GM18867 (cell line): ENCODE measurements at regions not wholly inside any gene's neighbourhood (a gene's known extent, or its start where the extent isn't known, plus 50 kb on each side); places are given as distances from the start of the nearest gene placed in this dataset.
"Not testable (repeated sequence)": the region's sequence is repeated elsewhere in the genome, so short reads cannot be mapped to it uniquely, and the experiment has no call there.

Experiments used
- ATAC-seq: cut with Tn5 transposase; IDR thresholded peaks from one replicate; pipeline ENCODE4 v1.9.1; 2021; ENCODE audit warnings: mild to moderate bottlenecking, moderate library complexity; ENCODE audit not compliant: unreplicated experiment

GRCh38 chr21:35711213-35711612, 349.1 kb downstream of the SETD4 start:
- ATAC-seq, result no peak

DNA sequence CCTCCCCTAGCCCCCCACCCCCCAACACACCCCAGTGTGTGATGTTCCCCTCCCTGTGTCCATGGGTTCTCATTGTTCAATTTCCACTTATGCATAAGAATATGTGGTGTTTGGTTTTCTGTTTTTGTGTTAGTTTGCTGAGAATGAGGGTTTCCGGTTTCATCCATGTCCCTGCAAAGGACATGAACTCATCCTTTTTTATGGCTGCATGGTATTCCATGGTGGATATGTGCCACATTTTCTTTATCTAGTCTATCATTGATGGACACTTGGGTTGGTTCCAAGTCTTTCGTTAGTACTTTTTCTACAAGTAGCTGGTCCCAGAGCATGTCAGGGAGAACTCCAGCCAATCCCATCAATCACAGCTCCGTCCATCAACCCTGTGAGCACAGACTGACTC, 350.3 kb downstream of the SETD4 start:
- not testable (repeated sequence) for ATAC-seq

- ATAC-seq, result no peak
Observed at GRCh38 chr21:35705888-35706287, 354.4 kb downstream of the SETD4 start.

DNA sequence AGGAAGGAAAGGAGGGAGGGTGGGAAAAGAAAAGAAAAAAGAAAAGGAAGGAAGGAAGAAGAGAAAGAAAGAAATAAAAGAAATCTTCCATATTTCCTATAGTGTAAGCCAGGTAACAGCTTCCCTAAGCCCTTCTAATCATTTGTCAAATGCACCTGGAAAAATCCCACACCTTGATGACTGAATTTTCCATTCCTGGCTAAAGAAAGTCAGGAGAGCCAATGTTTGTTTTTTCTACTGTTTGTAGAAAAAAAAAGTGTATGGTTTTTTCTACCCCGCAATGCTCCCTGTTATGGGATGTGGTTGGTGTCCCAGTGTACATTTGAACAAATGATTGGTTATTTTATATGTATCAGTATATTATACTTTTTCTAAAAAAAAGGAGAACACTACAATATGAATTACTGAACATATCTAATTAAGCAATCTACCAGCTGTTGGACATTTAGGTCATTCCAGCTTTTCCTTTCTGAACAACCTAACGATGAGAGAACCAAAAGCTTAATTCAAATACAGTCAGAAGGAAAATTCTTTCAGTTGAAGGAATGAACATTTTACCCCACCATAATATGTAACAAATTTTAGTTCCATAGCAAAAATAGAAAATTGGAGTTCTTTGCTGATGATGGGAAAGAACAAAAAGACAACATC, 355.0 kb downstream of the SETD4 start:
- no peak for ATAC-seq

DNA sequence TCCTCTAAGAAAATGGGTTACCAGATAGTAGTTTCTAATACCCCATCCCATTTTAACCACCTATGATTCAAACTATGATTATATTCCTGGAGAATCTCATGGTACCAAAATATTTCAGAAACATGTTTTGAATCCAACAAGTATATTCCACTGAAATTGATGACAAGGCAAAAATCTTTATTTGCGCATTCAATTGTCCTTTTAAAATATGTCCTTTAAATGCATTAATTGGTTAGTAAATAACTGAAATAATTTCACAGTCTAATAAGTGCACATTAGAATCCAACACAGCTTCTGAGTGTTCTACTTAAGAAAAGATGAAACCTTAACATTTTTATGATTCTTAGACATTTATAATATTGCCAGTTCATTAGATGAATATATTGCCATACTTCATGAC, 356.6 kb downstream of the SETD4 start:
- ATAC-seq, result no peak

DNA sequence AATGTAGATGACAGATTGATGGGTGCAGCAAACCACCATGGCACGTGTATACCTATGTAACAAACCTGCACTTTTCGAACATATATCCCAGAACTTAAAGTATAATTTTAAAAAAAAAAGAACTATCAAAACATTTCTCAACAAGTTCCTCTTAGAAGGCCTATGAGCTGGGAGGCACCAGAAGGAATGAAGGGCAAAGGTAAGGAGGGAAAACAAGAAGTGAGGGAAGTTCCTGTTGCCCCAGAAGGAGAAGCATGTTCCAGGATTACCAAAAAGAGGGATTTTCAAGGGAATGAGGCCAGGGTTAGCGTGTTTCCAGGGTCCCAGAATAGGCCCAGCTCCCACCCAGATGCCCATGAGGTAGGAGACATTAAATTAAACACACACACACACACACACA, 361.0 kb downstream of the SETD4 start:
- ATAC-seq, result no peak

GRCh38 chr21:35697321-35697808, 363.0 kb downstream of the SETD4 start:
- no peak for ATAC-seq

DNA sequence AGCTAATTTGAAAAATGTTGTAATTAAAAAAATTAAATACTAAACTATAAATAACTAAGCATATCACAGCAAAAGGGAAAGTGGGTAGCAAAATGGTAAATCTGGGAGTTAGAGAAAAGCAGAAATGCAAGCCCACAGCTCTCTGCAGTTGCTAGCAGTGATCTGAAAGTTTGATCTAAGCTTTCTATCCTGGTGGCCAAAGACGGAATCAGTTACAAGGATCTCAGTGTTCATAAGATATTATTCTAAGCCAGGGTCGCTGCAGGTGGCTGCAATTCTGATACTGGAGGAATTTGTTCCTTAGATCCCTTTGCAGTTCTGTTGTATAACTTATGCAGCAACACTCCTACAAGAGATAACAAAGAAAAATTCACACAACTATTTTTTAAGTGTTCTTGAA, 363.7 kb downstream of the SETD4 start:
- ATAC-seq, result no peak

- no peak for ATAC-seq
Observed at GRCh38 chr21:35692311-35692710, 368.0 kb downstream of the SETD4 start.

GRCh38 chr21:35690436-35690835, 369.9 kb downstream of the SETD4 start:
- ATAC-seq, result no peak

DNA sequence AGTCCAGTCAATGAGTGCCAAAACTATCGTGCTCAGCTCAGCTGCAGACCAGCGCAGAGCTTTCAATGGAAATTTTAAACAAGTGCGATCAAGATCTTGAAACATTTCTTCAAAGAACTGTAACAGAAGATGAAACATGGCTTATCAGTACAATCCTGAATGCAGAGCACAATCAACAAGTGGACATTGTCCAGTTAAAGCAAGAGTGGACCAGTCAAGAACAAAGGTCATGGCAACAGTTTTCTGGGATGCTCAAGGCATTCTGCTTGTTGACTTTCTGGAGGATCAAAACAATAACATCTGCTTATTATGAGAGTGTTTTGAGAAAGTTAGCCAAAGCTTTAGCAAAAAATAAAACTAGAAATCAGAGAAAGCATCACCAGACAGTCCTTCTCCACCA, 374.2 kb downstream of the SETD4 start:
- no peak for ATAC-seq

GRCh38 chr21:35683664-35684304, 376.5 kb downstream of the SETD4 start:
- ATAC-seq, result no peak

DNA sequence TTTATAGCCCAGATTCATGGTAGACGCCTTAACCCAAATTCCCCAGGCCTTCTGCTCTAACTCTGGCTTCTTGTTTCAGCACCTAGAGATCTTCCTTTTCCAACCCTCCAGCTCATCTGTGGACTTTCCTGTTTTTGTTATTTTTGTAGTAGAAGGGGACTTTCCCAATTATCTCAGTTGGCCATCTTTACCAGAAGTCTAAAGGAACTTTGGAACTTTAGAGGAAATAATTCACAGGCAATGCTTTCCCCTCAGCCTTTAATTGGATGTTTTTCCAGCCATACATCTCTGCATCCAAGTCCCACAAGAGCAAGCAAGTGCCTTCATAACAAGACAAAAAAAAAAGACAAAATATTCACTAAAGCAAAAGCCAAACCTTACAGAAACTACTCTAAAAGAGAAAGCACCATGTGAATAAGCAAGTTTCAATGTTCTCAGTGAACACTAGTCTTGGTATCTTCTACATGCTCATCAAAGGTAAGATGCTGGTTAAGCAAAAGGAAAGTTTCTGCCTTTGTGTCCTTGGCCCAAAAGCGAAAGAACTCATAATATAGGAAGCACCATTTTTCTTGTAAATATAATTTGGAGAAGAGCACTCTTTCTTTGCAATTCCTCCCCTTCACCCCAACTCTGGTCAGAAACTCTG, 377.3 kb downstream of the SETD4 start:
- no peak for ATAC-seq

DNA sequence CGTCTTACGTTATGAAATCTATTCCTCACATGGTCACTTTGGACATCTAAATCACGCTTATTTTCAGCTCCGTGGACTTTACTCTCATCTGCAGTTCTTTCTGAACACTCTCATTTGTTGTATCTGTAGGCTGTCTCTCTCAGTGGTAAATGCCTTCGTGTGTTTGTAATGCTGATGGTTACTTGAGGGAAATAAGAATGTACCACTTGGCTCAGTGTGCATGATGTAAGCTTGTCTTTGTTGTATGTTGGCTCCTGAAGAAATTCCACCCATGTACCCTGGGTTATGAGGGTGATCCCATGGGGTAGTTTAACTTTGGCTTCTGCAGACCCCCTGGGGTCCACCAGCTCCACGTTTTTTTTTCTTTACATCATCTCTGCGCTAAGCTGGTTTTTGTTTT, 378.4 kb downstream of the SETD4 start:
- ATAC-seq, result no peak

DNA sequence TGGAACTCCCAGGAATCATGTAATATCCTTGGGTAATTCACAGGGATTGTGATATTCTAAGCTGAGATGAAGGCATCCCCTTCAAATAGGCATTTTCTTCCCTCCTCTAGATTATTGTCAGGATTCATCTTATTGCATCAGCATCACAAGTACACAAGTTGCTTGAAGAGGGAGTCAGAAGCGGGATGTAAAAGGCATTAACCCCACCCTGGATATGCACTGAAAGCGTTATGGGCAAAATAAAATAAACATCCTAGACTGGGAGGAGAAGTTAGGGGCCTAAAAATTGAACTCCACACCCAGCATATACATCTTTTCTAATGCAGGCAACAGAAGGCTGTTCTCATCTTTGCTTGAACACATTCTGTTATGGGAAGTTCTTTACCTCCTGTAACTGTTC, 381.2 kb downstream of the SETD4 start:
- no peak for ATAC-seq

GRCh38 chr21:35678393-35678792, 381.9 kb downstream of the SETD4 start:
- no peak for ATAC-seq

- no peak for ATAC-seq
Observed at GRCh38 chr21:35677298-35677841, 383.0 kb downstream of the SETD4 start.

DNA sequence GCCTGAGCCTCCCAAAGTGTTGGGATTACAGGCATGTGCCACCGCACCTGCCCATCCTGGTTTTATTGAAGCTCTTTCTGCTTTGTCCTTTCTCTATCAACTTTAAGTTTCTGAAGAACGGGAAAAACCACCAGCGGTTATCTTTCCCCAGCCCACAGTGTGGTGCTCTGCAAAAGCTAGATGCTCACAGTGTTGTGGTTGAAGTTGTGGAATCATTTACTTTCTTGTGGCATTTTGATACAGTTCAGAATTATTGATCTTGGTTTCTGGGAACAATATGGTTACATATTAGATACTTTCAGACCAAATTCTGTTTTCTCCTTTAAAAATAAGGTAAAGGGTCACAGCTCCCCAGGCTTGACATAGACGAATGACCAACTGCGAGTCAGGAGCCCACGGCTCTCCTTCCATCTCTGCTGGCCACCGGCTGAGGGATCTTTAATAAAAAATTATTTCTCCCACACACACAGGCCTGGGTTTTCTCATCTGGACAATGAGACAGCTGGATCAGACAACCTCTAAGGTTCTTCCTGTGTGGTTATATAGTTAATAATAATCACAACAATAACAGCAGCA, 385.3 kb downstream of the SETD4 start:
- no peak for ATAC-seq

- ATAC-seq, result no peak
Observed at GRCh38 chr21:35674091-35674671, 386.1 kb downstream of the SETD4 start.

GRCh38 chr21:35672313-35672712, 388.0 kb downstream of the SETD4 start:
- ATAC-seq, result no peak

DNA sequence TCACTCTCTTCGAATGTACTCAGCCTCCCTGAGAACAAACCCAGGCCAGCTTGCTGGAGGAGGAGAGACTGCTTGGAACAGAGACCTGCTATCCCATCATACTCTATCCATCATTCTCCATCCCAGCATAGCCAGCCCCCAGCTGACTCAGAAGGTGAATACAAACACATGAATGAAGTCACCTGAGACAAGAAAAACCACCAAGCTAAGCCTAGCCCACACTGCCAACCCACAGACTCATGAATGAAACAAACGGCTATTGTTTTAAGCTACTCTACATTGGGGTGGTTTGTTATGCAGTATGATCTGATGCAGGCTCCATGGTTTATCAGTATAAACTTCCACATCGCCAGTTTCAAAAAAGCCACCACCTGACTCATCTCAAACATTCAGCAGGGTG, 395.6 kb downstream of the SETD4 start:
- no peak for ATAC-seq
